ENCODE measurements at regions not wholly inside any gene's neighbourhood (a gene's known extent, or its start where the extent isn't known, plus 50 kb on each side); places are given as distances from the start of the nearest gene placed in this dataset.

- no peak for TF ChIP-seq CTCF (conservative IDR thresholded peaks at IDR 0.05)
- TF ChIP-seq EZH2 (IDR thresholded peaks at IDR 0.05; ENCODE audit: low read depth) = no peak
Observed at GRCh38 chr3:72274493-72275330, 489.8 kb upstream of the PROK2 start.
